ENCODE measurements at regions not wholly inside any gene's neighbourhood (a gene's known extent, or its start where the extent isn't known, plus 50 kb on each side); places are given as distances from the start of the nearest gene placed in this dataset.
"Not testable (repeated sequence)": the region's sequence is repeated elsewhere in the genome, so short reads cannot be mapped to it uniquely, and the experiment has no call there.

GRCh38 chr1:223046011-223046410 is 97.0 kb downstream of the TLR5 start:
- H3K9me3 ChIP-seq (replicated peaks; ENCODE audit: control insufficient read depth, insufficient read depth, low read length), result no peaks in the 10 kb centered on the region
- H3K36me3 ChIP-seq (ENCODE audit: control insufficient read depth in 2 of 2, extremely low read depth in 1 of 2, insufficient read depth in 2 of 2, low read length in 2 of 2), result no peaks in the 10 kb centered on the region
- H2AFZ ChIP-seq (ENCODE audit: low read depth, low read length), result no peak overlapping the region
- dilution Hi-C loops (cut with MboI; ENCODE audit: extremely low pct_ligation_motif_present, low sequenced_read_pairs) (no loop called here), intact Hi-C loops (cut with micrococcal nuclease) (no loop called here)
- CTCF ChIA-PET, result no interaction called here
- BruUV-seq (replicated peaks), result no TSS peak
- H3K4me2 ChIP-seq (ENCODE audit: insufficient read depth, low read length), result no peak overlapping the region
- H3K9me1 ChIP-seq (replicated peaks; ENCODE audit: control insufficient read depth, extremely low read depth, insufficient read depth, low read length), result no peaks in the 10 kb centered on the region
- no peaks in the 10 kb centered on the region for H3K4me1 ChIP-seq (ENCODE audit: control insufficient read depth, extremely low read depth, insufficient read depth, low read length)
- FAIRE-seq, result no peak
- no peak overlapping the region for H3K4me3 ChIP-seq (replicated peaks in 1 of 3; ENCODE audit: insufficient read depth in 1 of 3, low read depth in 1 of 3, low read length in 3 of 3)
- H3K27ac ChIP-seq (ENCODE audit: insufficient read depth, low read depth, low read length), result no peak overlapping the region
- H3K9ac ChIP-seq (replicated peaks; ENCODE audit: extremely low read depth, insufficient read depth, low read length), result no peak overlapping the region
- TF ChIP-seq POLR2A (IDR thresholded peaks at IDR 0.05; ENCODE audit: low read depth, low read length), result no peak
- no peak for TF ChIP-seq MAX (IDR thresholded peaks at IDR 0.05; ENCODE audit: insufficient read depth, insufficient read length)
- TF ChIP-seq FOS (IDR thresholded peaks at IDR 0.05; ENCODE audit: borderline replicate concordance, insufficient read depth, low read length), result no peak
- TF ChIP-seq MYC (IDR thresholded peaks at IDR 0.05; ENCODE audit: low read depth, low read length), result no peak
- TF ChIP-seq JUN (IDR thresholded peaks at IDR 0.05; ENCODE audit: borderline replicate concordance, insufficient read depth, insufficient read length, low read depth), result no peak
- TF ChIP-seq, protein P1, sequence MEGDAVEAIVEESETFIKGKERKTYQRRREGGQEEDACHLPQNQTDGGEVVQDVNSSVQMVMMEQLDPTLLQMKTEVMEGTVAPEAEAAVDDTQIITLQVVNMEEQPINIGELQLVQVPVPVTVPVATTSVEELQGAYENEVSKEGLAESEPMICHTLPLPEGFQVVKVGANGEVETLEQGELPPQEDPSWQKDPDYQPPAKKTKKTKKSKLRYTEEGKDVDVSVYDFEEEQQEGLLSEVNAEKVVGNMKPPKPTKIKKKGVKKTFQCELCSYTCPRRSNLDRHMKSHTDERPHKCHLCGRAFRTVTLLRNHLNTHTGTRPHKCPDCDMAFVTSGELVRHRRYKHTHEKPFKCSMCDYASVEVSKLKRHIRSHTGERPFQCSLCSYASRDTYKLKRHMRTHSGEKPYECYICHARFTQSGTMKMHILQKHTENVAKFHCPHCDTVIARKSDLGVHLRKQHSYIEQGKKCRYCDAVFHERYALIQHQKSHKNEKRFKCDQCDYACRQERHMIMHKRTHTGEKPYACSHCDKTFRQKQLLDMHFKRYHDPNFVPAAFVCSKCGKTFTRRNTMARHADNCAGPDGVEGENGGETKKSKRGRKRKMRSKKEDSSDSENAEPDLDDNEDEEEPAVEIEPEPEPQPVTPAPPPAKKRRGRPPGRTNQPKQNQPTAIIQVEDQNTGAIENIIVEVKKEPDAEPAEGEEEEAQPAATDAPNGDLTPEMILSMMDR (IDR thresholded peaks at IDR 0.05; ENCODE audit: extremely low read depth in 1 of 2, insufficient read depth in 1 of 2, low read depth in 1 of 2, low read length in 2 of 2), result no peak
- TF ChIP-seq EZH2 (IDR thresholded peaks at IDR 0.05; ENCODE audit: borderline replicate concordance, low read depth, low read length, severe bottlenecking), result no peak
- no peak for TF ChIP-seq POLR2AphosphoS5 (IDR thresholded peaks at IDR 0.05; ENCODE audit: insufficient read depth, low read depth, low read length)
- TF ChIP-seq GATA2 (IDR thresholded peaks at IDR 0.05; ENCODE audit: insufficient read depth, insufficient read length, low read depth, low read length), result no peak
- H3K27me3 ChIP-seq (ENCODE audit: control insufficient read depth in 2 of 2, insufficient read depth in 2 of 2, low read length in 2 of 2), result no peaks in the 10 kb centered on the region
- H3K79me2 ChIP-seq (ENCODE audit: control insufficient read depth, insufficient read depth, low read length), result no peaks in the 10 kb centered on the region
- POLR2A ChIA-PET, result no interaction called here
- H4K20me1 ChIP-seq (replicated peaks; ENCODE audit: control insufficient read depth, extremely low read depth, insufficient read depth, low read length), result no peaks in the 10 kb centered on the region
- DNase-seq (ENCODE audit: low read depth, low spot score), result no peak

DNA sequence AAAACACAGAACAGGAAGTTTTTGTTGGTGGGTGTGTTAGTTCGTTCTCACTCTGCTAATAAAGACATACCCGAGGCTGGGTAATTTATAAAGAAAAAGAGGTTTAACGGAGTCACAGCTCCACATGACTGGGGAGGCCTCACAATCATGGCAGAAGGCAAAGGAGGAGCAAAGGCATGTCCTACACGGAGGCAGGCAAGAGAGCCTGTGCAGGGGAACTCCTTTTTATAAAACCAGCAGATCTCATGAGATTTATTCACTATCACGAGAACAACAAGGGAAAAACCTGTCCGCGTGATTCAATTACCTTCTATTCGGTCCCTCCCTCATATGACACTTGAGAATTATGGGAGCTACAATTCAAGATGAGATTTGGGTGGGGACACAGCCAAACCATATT is 96.6 kb downstream of the TLR5 start:
- H3K79me2 ChIP-seq (ENCODE audit: control insufficient read depth, insufficient read depth, low read length); dilution Hi-C loops (cut with MboI; ENCODE audit: extremely low pct_ligation_motif_present, low sequenced_read_pairs); H2AFZ ChIP-seq (ENCODE audit: low read depth, low read length); H3K4me1 ChIP-seq (ENCODE audit: control insufficient read depth, extremely low read depth, insufficient read depth, low read length); DNase-seq (ENCODE audit: low read depth, low spot score); intact Hi-C loops (cut with micrococcal nuclease); FAIRE-seq; H3K4me2 ChIP-seq (ENCODE audit: insufficient read depth, low read length); POLR2A ChIA-PET; CTCF ChIA-PET; H3K27ac ChIP-seq (ENCODE audit: insufficient read depth, low read depth, low read length); H3K36me3 ChIP-seq (ENCODE audit: control insufficient read depth in 2 of 2, extremely low read depth in 1 of 2, insufficient read depth in 2 of 2, low read length in 2 of 2); H3K9ac ChIP-seq (replicated peaks; ENCODE audit: extremely low read depth, insufficient read depth, low read length); H3K9me3 ChIP-seq (replicated peaks; ENCODE audit: control insufficient read depth, insufficient read depth, low read length); H3K9me1 ChIP-seq (replicated peaks; ENCODE audit: control insufficient read depth, extremely low read depth, insufficient read depth, low read length); H4K20me1 ChIP-seq (replicated peaks; ENCODE audit: control insufficient read depth, extremely low read depth, insufficient read depth, low read length); H3K27me3 ChIP-seq (ENCODE audit: control insufficient read depth in 2 of 2, insufficient read depth in 2 of 2, low read length in 2 of 2); H3K4me3 ChIP-seq (replicated peaks in 1 of 3; ENCODE audit: insufficient read depth in 1 of 3, low read depth in 1 of 3, low read length in 3 of 3); BruUV-seq (replicated peaks): not testable (repeated sequence)
